T-helper 2 cell treated with Interferon-gamma antibody and Interleukin-4, amounts not matched to agents 100 ng/mL and 5 ng/mL, for 36 hours (primary cell): ENCODE measurements at regions not wholly inside any gene's neighbourhood (a gene's known extent, or its start where the extent isn't known, plus 50 kb on each side); places are given as distances from the start of the nearest gene placed in this dataset.
"Not testable (repeated sequence)": the region's sequence is repeated elsewhere in the genome, so short reads cannot be mapped to it uniquely, and the experiment has no call there.

Experiments used
- intact Hi-C: fragments of 100-400 bp; cut with micrococcal nuclease; formaldehyde crosslinking; loops from one replicate; pipeline ENCODE4 v1.15.1; 2023

GRCh38 chr20:41726727-41727126 is 108.5 kb upstream of the CHD6 start:
- intact Hi-C loops = no loop called here

- intact Hi-C loops = no loop called here
These were observed 101.0 kb upstream of the CHD6 start for GRCh38 chr20:41719151-41719550.

- intact Hi-C loops = no loop called here
These were observed 99.3 kb upstream of the CHD6 start for GRCh38 chr20:41717483-41717882.

GRCh38 chr20:41716911-41717310 is 98.7 kb upstream of the CHD6 start:
- intact Hi-C loops = no loop called here

GRCh38 chr20:41716436-41716835 is 98.3 kb upstream of the CHD6 start:
- intact Hi-C loops = no loop called here

GRCh38 chr20:41715526-41715925 is 97.3 kb upstream of the CHD6 start:
- intact Hi-C loops = no loop called here

- intact Hi-C loops = no loop called here
These were observed 95.9 kb upstream of the CHD6 start for GRCh38 chr20:41714030-41714429.

GRCh38 chr20:41704896-41705295 is 86.7 kb upstream of the CHD6 start:
- intact Hi-C loops = no loop called here

- intact Hi-C loops = no loop called here
These were observed 84.5 kb upstream of the CHD6 start for GRCh38 chr20:41702647-41703046.

GRCh38 chr20:41701588-41702348 is 83.6 kb upstream of the CHD6 start:
- intact Hi-C loops = no loop called here

- intact Hi-C loops = loop anchor here (10.0 kb wide), 1 partner anchor 255 kb away; no protein-coding TSS in a partner anchor
These were observed 81.5 kb upstream of the CHD6 start for GRCh38 chr20:41699673-41700072.

GRCh38 chr20:41697861-41698559 is 79.8 kb upstream of the CHD6 start:
- intact Hi-C loops = loop anchor here (10.0 kb wide), 1 partner anchor 253 kb away; no protein-coding TSS in a partner anchor

- intact Hi-C loops = loop anchor here (10.0 kb wide), 1 partner anchor 252 kb away; no protein-coding TSS in a partner anchor
These were observed 78.3 kb upstream of the CHD6 start for GRCh38 chr20:41696428-41696827.

GRCh38 chr20:41694796-41695195 is 76.6 kb upstream of the CHD6 start:
- intact Hi-C loops = loop anchor here (5.0 to 10.0 kb wide), 2 partner anchors 250 to 537 kb away; no protein-coding TSS in a partner anchor

- intact Hi-C loops = loop anchor here (1.0 to 10.0 kb wide), 3 partner anchors 75 to 536 kb away; partner anchors contain the start of gene CHD6
These were observed 75.2 kb upstream of the CHD6 start for GRCh38 chr20:41693136-41693979.

GRCh38 chr20:41692479-41693135 is 74.4 kb upstream of the CHD6 start:
- intact Hi-C loops = loop anchor here (1.0 to 10.0 kb wide), 3 partner anchors 74 to 535 kb away; partner anchors contain the start of gene CHD6

GRCh38 chr20:41691443-41691842 is 73.3 kb upstream of the CHD6 start:
- intact Hi-C loops = loop anchor here (5.0 to 10.0 kb wide), 2 partner anchors 247 to 534 kb away; no protein-coding TSS in a partner anchor

- intact Hi-C loops = loop anchor here (5.0 to 10.0 kb wide), 2 partner anchors 246 to 533 kb away; no protein-coding TSS in a partner anchor
These were observed 72.5 kb upstream of the CHD6 start for GRCh38 chr20:41690702-41691101.

GRCh38 chr20:41686961-41687360 is 68.8 kb upstream of the CHD6 start:
- intact Hi-C loops = no loop called here

GRCh38 chr20:41685145-41685544 is 67.0 kb upstream of the CHD6 start:
- intact Hi-C loops = not testable (repeated sequence)

- intact Hi-C loops = no loop called here
These were observed 60.6 kb upstream of the CHD6 start for GRCh38 chr20:41678799-41679198.
